Body of pancreas (tissue), 4 donors: ENCODE measurements at regions not wholly inside any gene's neighbourhood (a gene's known extent, or its start where the extent isn't known, plus 50 kb on each side); places are given as distances from the start of the nearest gene placed in this dataset.

Experiments
- ATAC-seq: fragments of 150-250 bp; one replicate; pipeline ENCODE4 v1.9.1; 2016
- DNase-seq, 4 donors: peaks; one replicate each; pipeline ENCODE4 v3.0.0-alpha.2; 2019
- H3K27ac ChIP-seq, 4 donors: fragments of 200-600 bp; sonication (generic); 1 replicate in 3 of 4; 2 replicates in 1 of 4; pipeline versions ENCODE4 v1.5.1 to v1.6.1; 2016 to 2019; ENCODE audit warnings: mild to moderate bottlenecking in 1 of 4, mixed read lengths in 1 of 4, moderate library complexity in 1 of 4
- H3K27me3 ChIP-seq, 2 donors: fragments of 200-600 bp; sonication (generic); one replicate each; pipeline ENCODE4 v1.6.0; 2016; ENCODE audit warnings: mild to moderate bottlenecking in 1 of 2
- H3K36me3 ChIP-seq, 2 donors: fragments of 200-600 bp; sonication (generic); replicated peaks in 1 of 2; 2 replicates each; pipeline ENCODE4 v1.5.1; 2016; ENCODE audit warnings: low read depth in 2 of 2; ENCODE audit not compliant: insufficient read depth in 1 of 2
- H3K4me1 ChIP-seq: fragments of 200-600 bp; sonication (generic); one replicate; pipeline ENCODE4 v1.6.0; 2016
- H3K4me3 ChIP-seq, 2 donors: fragments of 200-600 bp; sonication (generic); 1 replicate in 1 of 2; 2 replicates in 1 of 2; pipeline ENCODE4 v1.5.1; 2016 to 2019
- H3K9me3 ChIP-seq, 3 donors: fragments of 200-600 bp; sonication (generic); 1 replicate in 2 of 3; 2 replicates in 1 of 3; pipeline ENCODE4 v1.5.1; 2016
- POLR2A ChIP-seq, 3 donors: fragments of 450-650 bp; IDR thresholded peaks; one replicate each; pipeline ENCODE4 v1.6.1; 2016; ENCODE audit warnings: antibody characterized with exemption in 3 of 3, mild to moderate bottlenecking in 2 of 3
- WGBS, 2 donors: methylation state at CpG; one replicate each; pipeline ENCODE4 v1.1.5; 2017; 5-methylcytosine and 5-hydroxymethylcytosine counted together
- intact Hi-C: fragments of 100-400 bp; cut with DNase I; formaldehyde crosslinking; loops from one replicate; pipeline ENCODE4 v1.15.1; 2023
- TF ChIP-seq, protein P1 (sequence below), 7 experiments: fragments of 450-650 bp in 4 of 7; fragments of 200-600 bp in 3 of 7; sonication (generic) in 3 of 7; IDR thresholded peaks; one replicate each; pipeline ENCODE4 v1.5.1; 2016 to 2019; ENCODE audit warnings: antibody characterized with exemption in 7 of 7

- no peaks in the 10 kb centered on the region for H3K4me1 ChIP-seq
- no peaks in the 10 kb centered on the region for H3K36me3 ChIP-seq
- intact Hi-C loops, result no loop called here
- no peak for ATAC-seq
- TF ChIP-seq, protein P1, sequence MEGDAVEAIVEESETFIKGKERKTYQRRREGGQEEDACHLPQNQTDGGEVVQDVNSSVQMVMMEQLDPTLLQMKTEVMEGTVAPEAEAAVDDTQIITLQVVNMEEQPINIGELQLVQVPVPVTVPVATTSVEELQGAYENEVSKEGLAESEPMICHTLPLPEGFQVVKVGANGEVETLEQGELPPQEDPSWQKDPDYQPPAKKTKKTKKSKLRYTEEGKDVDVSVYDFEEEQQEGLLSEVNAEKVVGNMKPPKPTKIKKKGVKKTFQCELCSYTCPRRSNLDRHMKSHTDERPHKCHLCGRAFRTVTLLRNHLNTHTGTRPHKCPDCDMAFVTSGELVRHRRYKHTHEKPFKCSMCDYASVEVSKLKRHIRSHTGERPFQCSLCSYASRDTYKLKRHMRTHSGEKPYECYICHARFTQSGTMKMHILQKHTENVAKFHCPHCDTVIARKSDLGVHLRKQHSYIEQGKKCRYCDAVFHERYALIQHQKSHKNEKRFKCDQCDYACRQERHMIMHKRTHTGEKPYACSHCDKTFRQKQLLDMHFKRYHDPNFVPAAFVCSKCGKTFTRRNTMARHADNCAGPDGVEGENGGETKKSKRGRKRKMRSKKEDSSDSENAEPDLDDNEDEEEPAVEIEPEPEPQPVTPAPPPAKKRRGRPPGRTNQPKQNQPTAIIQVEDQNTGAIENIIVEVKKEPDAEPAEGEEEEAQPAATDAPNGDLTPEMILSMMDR (IDR thresholded peaks at IDR 0.05), result no peak
- TF ChIP-seq POLR2A (IDR thresholded peaks at IDR 0.05), result no peak
- H3K27ac ChIP-seq, result no peak overlapping the region
- 31 to 42% methylated on average over 6 of the region's 6 CpGs for WGBS, 2 donors
- no peaks in the 10 kb centered on the region for H3K9me3 ChIP-seq
- no peaks in the 10 kb centered on the region for H3K27me3 ChIP-seq
- no peak overlapping the region for H3K4me3 ChIP-seq
- DNase-seq, result no peak
These were observed 1471.2 kb upstream of the NUDT12 start for GRCh38 chr5:105033637-105034400.

DNA sequence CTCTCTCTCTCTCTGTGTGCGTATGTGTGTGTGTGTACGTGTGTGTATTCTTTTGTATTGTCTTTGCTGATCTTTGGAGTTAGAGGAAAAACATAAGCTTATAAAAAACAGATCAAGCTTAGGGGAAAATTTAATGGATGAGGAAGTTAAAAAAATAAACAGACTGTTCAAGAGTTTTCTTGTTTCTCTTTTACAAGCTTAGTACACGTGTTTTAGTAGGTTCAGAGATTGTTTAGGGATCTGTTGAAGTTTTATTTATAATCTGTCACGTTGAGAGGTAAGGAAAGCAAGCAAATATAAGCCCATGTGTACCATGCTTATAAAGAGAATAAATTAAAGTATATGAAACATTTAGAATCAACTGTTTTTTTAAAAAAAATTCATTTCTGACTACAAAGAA is 1470.3 kb upstream of the NUDT12 start:
- no peak for ATAC-seq
- intact Hi-C loops, result no loop called here
- Histone ChIP-seq H3K4me3 (no peak overlapping the region), H3K4me1 (no peaks in the 10 kb centered on the region), H3K27ac (no peak overlapping the region), H3K9me3 (no peaks in the 10 kb centered on the region), H3K36me3 (no peaks in the 10 kb centered on the region), H3K27me3 (no peaks in the 10 kb centered on the region)
- 20 to 23% methylated on average over 4 of the region's 4 CpGs for WGBS, 2 donors
- no peak for TF ChIP-seq POLR2A (IDR thresholded peaks at IDR 0.05)
- TF ChIP-seq, protein P1 (IDR thresholded peaks at IDR 0.05), result no peak
- DNase-seq, result no peak

GRCh38 chr5:105030153-105030552 is 1467.6 kb upstream of the NUDT12 start:
- WGBS, 2 donors, result 57 to 64% methylated on average over 2 of the region's 2 CpGs
- TF ChIP-seq, protein P1 (IDR thresholded peaks at IDR 0.05), result no peak
- no peak for TF ChIP-seq POLR2A (IDR thresholded peaks at IDR 0.05)
- DNase-seq (no peak), ATAC-seq (no peak)
- H3K36me3 ChIP-seq, result no peaks in the 10 kb centered on the region
- H3K27ac ChIP-seq, result no peak overlapping the region
- H3K9me3 ChIP-seq, result no peaks in the 10 kb centered on the region
- intact Hi-C loops, result no loop called here
- no peaks in the 10 kb centered on the region for H3K4me1 ChIP-seq
- H3K27me3 ChIP-seq, result no peaks in the 10 kb centered on the region
- no peak overlapping the region for H3K4me3 ChIP-seq

DNA sequence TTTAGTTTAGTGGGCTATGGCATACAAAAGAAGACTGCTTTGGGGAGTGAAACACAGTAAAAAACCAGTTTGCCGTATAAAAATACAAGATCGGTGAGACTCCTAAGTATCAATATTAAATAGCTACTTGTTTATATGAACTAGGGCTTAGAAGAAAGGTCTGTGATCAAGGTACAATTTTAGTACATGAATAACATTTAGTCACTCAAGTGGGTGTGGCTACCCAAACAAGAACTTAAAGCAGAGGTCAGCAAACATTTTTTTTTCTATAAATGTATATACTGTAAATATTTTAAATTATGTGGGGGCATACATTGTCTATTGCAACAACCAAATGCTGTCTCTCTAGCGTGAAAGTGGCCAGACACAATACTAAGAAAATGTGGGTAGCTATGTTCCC is 1452.5 kb upstream of the NUDT12 start:
- Histone ChIP-seq H3K27ac (no peak overlapping the region), H3K4me3 (no peak overlapping the region), H3K9me3 (no peaks in the 10 kb centered on the region), H3K27me3 (no peaks in the 10 kb centered on the region), H3K36me3 (no peaks in the 10 kb centered on the region), H3K4me1 (no peaks in the 10 kb centered on the region)
- ATAC-seq (no peak), DNase-seq (no peak)
- 80 to 82% methylated on average over 3 of the region's 3 CpGs for WGBS, 2 donors
- TF ChIP-seq, protein P1 (IDR thresholded peaks at IDR 0.05), result no peak
- TF ChIP-seq POLR2A (IDR thresholded peaks at IDR 0.05), result no peak
- intact Hi-C loops, result no loop called here

DNA sequence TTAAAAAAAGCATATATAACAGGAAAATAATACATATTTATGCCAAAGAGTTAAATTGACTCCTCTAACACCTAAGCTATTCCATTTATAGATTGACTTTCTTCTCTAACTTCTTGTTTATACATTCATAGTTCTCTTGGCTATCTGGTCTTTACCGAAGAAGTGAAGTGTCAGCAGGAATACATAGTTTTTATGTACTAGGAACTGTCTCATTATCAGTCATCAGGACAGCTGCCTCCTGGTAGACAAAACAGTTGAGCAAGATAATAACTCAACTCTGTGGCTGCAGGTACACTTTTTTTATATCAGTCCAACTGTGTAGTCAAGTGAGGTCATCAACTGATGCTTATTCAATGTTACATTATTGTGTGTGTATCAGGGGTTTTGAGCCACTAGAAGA is 1436.0 kb upstream of the NUDT12 start:
- no peaks in the 10 kb centered on the region for H3K9me3 ChIP-seq
- intact Hi-C loops, result no loop called here
- no peaks in the 10 kb centered on the region for H3K27me3 ChIP-seq
- no peak for DNase-seq
- 58 to 62% methylated on average over 1 of the region's 1 CpG for WGBS, 2 donors
- H3K27ac ChIP-seq, result no peak overlapping the region
- TF ChIP-seq POLR2A (IDR thresholded peaks at IDR 0.05), result no peak
- no peak overlapping the region for H3K4me3 ChIP-seq
- H3K36me3 ChIP-seq, result no peaks in the 10 kb centered on the region
- no peaks in the 10 kb centered on the region for H3K4me1 ChIP-seq
- no peak for ATAC-seq
